Lower leg skin (tissue), 3 donors: ENCODE measurements at regions not wholly inside any gene's neighbourhood (a gene's known extent, or its start where the extent isn't known, plus 50 kb on each side); places are given as distances from the start of the nearest gene placed in this dataset.

Source experiments
- CTCF ChIP-seq, 3 donors: fragments of 450-650 bp; IDR thresholded peaks; one replicate each; pipeline ENCODE4 v1.5.1; 2016; ENCODE audit warnings: antibody characterized with exemption in 3 of 3, mild to moderate bottlenecking in 3 of 3, moderate library complexity in 2 of 3
- POLR2A ChIP-seq, 2 donors: fragments of 450-650 bp; IDR thresholded peaks; one replicate each; pipeline ENCODE4 v1.6.1; 2016 to 2017; ENCODE audit warnings: antibody characterized with exemption in 2 of 2, mild to moderate bottlenecking in 1 of 2, moderate library complexity in 1 of 2

GRCh38 chr14:56902385-56902784, 92.1 kb upstream of the OTX2 start:
- TF ChIP-seq POLR2A (IDR thresholded peaks at IDR 0.05) (no peak), CTCF (IDR thresholded peaks at IDR 0.05) (no peak)
